OCI-LY1 (cell line): ENCODE measurements at regions not wholly inside any gene's neighbourhood (a gene's known extent, or its start where the extent isn't known, plus 50 kb on each side); places are given as distances from the start of the nearest gene placed in this dataset.

Experiments
- EZH2 ChIP-seq: fragments of 200-600 bp; sonication (generic), shearing (Covaris generic); IDR thresholded peaks from 2 replicates; pipeline ENCODE4 v1.8.0; 2017; ENCODE audit warnings: borderline replicate concordance, mixed run types, mild to moderate bottlenecking, antibody characterized with exemption, low read length, moderate library complexity, mixed read lengths
- TF ChIP-seq, protein P1 (sequence below): fragments of 200-600 bp; sonication (generic), shearing (Covaris generic); IDR thresholded peaks from 2 replicates; pipeline ENCODE4 v1.5.1; 2017; ENCODE audit warnings: mild to moderate bottlenecking, antibody characterized with exemption, low read length, moderate library complexity, mixed read lengths

DNA sequence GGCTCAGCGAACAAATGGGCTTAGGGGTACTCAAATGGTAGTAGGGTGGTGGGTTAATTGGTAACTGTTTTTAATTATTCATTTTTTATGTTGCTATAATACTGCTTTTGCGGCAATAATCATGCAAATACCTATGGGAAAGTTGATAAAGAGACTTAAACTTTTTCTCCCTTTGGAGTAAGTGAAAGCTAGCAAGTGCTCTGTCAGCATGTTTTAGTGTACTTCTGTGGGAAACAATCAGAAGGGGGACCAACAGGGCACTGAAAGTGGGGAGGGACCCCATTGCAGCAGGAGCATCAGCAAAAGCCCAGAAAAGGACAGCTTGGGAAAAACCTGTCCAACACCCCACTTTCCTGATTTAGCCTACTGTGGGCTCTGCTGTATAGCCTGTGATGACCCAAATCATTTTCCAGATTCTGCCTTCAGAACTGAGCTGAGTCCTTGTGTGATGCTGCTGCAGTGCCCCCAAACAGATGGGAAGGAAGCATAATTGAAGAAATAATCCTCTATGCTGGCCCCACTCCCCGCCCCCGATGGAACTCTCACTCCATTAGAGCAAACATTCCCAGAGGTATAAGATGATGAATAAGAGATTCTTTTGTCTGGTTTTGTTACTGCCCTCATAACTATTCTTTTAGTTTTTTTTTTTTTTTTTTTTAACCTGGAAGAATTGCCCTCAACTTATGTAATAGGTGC is 322.8 kb downstream of the CD83 start:
- TF ChIP-seq, protein P1, sequence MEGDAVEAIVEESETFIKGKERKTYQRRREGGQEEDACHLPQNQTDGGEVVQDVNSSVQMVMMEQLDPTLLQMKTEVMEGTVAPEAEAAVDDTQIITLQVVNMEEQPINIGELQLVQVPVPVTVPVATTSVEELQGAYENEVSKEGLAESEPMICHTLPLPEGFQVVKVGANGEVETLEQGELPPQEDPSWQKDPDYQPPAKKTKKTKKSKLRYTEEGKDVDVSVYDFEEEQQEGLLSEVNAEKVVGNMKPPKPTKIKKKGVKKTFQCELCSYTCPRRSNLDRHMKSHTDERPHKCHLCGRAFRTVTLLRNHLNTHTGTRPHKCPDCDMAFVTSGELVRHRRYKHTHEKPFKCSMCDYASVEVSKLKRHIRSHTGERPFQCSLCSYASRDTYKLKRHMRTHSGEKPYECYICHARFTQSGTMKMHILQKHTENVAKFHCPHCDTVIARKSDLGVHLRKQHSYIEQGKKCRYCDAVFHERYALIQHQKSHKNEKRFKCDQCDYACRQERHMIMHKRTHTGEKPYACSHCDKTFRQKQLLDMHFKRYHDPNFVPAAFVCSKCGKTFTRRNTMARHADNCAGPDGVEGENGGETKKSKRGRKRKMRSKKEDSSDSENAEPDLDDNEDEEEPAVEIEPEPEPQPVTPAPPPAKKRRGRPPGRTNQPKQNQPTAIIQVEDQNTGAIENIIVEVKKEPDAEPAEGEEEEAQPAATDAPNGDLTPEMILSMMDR = no peak
- no peak for TF ChIP-seq EZH2
